Endothelial cell of umbilical vein (primary cell): ENCODE measurements at regions not wholly inside any gene's neighbourhood (a gene's known extent, or its start where the extent isn't known, plus 50 kb on each side); places are given as distances from the start of the nearest gene placed in this dataset.

ENCODE experiments used
- POLR2A ChIP-seq: IDR thresholded peaks from 2 replicates; pipeline ENCODE4 v1.6.1; 2012; ENCODE audit warnings: low read depth, mild to moderate bottlenecking, control low read depth, low read length
- TF ChIP-seq, protein P1 (sequence below), 2 donors: IDR thresholded peaks; 1 replicate in 1 of 2; 2 replicates in 1 of 2; pipeline ENCODE4 v1.5.1; 2011; ENCODE audit warnings: low read length in 2 of 2, mild to moderate bottlenecking in 2 of 2, moderate library complexity in 2 of 2, control low read depth in 1 of 2, inconsistent platforms in 1 of 2, low read depth in 1 of 2; ENCODE audit not compliant: insufficient read depth in 1 of 2; ENCODE audit errors: extremely low read depth in 1 of 2

DNA sequence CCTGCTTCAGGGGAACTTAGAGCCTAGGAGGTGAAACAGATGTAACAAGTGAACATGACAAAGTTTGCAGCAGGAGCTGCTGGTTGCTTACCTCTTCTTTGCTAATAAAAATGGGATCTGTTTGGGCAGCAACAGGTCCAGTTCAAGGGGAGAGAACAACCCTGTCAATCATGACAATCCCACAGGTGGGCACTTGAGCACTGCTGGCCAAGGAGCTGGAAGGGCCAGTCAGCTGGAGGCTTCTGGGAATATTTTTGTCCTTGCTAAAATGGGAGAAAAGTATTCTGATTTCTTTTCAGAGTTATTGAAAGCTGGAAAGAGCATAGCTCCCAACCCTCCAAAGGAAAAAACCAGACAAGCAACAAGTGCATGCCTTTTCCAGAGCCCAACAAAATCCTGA is 477.7 kb upstream of the SULF2 start:
- TF ChIP-seq, protein P1, sequence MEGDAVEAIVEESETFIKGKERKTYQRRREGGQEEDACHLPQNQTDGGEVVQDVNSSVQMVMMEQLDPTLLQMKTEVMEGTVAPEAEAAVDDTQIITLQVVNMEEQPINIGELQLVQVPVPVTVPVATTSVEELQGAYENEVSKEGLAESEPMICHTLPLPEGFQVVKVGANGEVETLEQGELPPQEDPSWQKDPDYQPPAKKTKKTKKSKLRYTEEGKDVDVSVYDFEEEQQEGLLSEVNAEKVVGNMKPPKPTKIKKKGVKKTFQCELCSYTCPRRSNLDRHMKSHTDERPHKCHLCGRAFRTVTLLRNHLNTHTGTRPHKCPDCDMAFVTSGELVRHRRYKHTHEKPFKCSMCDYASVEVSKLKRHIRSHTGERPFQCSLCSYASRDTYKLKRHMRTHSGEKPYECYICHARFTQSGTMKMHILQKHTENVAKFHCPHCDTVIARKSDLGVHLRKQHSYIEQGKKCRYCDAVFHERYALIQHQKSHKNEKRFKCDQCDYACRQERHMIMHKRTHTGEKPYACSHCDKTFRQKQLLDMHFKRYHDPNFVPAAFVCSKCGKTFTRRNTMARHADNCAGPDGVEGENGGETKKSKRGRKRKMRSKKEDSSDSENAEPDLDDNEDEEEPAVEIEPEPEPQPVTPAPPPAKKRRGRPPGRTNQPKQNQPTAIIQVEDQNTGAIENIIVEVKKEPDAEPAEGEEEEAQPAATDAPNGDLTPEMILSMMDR (IDR thresholded peaks at IDR 0.05; ENCODE audit: extremely low read depth in 1 of 2, insufficient read depth in 1 of 2, low read depth in 1 of 2, low read length in 2 of 2) = no peak
- no peak for TF ChIP-seq POLR2A
